GM12875 (cell line): ENCODE measurements at regions not wholly inside any gene's neighbourhood (a gene's known extent, or its start where the extent isn't known, plus 50 kb on each side); places are given as distances from the start of the nearest gene placed in this dataset.

Experiments used
- H3K4me3 ChIP-seq: one replicate; pipeline ENCODE4 v1.5.1; 2011; ENCODE audit warnings: low read depth, low read length, control low read depth
- CTCF ChIP-seq: IDR thresholded peaks from 2 replicates; pipeline ENCODE4 v1.5.1; 2011; ENCODE audit warnings: low read depth, mild to moderate bottlenecking, control low read depth, inconsistent platforms, low read length, moderate library complexity, borderline replicate concordance; ENCODE audit not compliant: insufficient read depth

DNA sequence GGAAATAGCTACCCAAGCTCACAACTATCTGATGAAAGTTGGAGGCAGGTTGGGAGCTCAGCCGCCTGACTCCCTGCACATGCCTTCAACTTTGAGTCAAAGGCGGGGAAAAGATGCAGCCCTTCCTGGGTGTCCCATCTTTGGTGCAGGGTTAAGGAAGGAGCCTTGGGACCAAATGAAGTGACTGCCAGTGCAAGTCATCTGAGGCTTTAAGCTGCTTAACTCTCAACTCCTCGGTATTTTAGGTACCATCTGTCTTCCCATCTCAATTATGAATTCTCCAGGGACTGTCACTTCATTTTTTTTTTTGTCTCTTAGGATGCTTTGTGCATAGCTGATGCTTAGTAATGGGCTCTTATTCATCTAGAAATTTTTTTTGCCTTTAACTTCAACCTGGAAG is 408.8 kb upstream of the C2CD4B start:
- no peak for TF ChIP-seq CTCF

DNA sequence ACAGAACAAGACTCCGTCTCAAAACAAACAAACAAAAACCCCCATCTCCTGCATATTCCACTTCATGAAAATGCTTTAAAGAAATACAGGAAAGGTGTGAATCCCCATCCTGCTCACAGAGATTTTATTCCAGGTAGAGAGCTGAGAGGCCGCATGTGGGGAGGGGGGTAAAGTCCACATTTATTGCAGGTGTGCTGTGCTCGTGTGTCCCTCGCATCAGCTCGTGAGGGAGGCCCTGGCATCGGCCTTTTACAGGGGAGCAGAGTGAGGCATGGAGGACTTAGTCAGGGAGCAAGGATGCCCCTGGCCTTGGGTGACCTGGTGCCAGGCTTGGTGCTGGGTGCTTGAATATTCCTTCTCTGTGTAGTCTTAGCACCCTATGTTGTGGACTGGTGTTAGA is 413.5 kb upstream of the C2CD4B start:
- no peak for TF ChIP-seq CTCF
- H3K4me3 ChIP-seq: no peak overlapping the region

More for the DNA sequence above, 408.8 kb upstream of the C2CD4B start:
- no peak overlapping the region for H3K4me3 ChIP-seq

DNA sequence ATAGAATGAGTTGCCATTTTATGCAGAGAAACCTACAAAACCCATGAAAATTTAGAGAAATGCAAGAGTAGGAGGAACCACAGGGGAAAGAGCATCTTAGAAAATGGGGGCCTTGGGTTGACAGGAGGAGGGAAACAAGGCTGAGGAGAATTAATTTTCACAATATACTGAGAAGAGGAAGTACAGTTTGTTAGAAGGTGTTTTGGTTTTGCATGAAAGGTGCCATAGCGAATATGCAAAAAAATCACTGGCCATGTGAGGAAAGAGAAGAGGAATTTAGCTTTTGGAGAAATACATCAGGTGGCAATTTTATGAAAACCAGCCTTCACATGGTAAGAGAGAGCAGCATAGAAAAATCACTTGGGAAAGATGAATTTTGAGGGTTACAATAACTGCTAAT is 413.9 kb upstream of the C2CD4B start:
- no peak for TF ChIP-seq CTCF
- no peak overlapping the region for H3K4me3 ChIP-seq

GRCh38 chr15:62579842-62580241 is 414.8 kb upstream of the C2CD4B start:
- TF ChIP-seq CTCF: no peak
- H3K4me3 ChIP-seq: no peak overlapping the region

- H3K4me3 ChIP-seq: no peak overlapping the region
- TF ChIP-seq CTCF: no peak
Observed at GRCh38 chr15:62582580-62582979, 417.5 kb upstream of the C2CD4B start.

DNA sequence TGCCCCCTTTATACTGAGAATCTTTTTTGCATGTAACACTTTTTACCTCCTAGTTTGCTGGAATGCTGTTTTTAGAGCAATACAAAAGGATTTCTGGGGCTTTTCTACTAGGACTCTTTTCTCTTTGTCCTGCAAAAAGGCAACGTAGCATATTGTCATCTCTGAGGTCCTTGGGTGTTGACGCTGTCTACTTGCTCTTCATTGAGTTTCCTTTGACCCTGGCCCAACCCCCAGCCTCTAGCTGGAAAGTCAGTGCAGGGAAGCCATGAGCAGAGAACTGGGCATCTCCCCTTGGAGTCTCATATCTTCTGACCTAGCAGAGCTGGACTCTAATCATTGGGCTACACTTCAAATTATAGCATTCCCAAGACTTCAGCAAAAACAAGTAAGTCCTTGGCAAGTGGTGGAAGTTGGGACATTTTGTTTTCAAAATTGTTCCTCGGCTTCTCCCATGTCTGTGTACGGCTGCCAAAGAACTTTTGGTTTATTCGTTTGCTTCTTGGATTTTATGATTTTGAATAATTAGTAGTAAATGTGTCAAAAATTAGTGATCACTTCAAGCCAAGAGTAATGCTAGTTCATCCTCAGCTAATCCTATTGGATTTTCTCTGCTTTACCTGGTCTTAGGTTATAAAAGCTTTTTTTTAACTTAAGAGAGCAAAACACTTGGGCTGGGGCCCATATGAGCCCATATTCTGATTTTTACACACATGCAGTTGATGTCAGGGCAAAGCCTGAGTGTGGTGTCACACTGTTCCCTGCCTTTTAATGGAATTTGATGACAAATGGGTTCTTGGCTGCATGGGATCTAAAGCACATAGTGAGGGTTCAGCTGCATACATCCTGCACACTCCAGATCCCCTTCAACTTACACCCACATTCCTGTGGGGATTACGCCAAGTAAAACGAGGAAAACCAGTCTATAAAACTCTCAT is 419.5 kb upstream of the C2CD4B start:
- no peak for TF ChIP-seq CTCF
- no peak overlapping the region for H3K4me3 ChIP-seq
